GM12873 (cell line): ENCODE measurements at regions not wholly inside any gene's neighbourhood (a gene's known extent, or its start where the extent isn't known, plus 50 kb on each side); places are given as distances from the start of the nearest gene placed in this dataset.

Source experiments
- CTCF ChIP-seq: IDR thresholded peaks from 2 replicates; pipeline ENCODE4 v1.5.1; 2012; ENCODE audit warnings: low read depth, mild to moderate bottlenecking, moderate library complexity, low read length, control low read depth; ENCODE audit not compliant: insufficient read depth; ENCODE audit errors: missing control alignments

DNA sequence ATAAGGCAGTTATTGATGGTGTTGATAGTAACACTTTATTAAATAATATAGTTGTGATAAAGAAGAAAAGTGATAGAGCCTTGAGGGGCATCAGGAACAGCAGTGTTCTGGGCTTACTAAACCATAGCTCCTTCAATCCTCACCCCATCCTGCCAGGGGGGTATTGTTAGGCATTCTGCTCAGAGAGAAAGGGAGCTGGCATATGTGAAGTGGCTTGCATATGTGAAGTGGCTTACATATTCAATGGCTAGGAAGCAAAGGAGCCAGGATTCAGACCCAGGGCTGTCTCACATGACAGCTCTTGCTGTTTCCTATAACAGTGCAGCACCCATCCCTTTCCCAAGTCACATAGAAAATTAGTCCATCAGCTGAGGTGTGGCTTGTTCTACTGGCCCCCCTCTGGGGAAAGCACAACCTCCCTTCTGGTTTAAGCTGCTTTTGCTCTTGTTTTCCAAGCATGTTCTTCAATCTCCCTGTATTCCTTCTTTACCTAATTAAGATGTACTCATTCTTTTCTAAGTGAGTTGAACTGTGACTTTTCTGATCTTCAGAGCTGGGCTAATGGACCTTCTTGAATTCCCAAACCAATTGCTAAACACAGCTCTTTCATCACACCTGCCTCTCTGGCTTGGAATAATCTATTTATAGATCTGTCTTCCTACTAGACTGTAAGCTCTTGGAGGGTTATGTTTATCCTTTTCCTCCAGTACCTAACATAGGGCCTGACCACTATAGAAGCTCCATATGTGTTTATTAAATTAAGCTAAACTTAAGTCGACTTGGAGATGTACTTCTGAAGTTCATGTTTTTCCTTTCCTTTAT lies 108.7 kb upstream of the GLI3 start:
- TF ChIP-seq CTCF, result no peak

- no peak for TF ChIP-seq CTCF
Observed at GRCh38 chr7:42344198-42344755, 107.3 kb upstream of the GLI3 start.

DNA sequence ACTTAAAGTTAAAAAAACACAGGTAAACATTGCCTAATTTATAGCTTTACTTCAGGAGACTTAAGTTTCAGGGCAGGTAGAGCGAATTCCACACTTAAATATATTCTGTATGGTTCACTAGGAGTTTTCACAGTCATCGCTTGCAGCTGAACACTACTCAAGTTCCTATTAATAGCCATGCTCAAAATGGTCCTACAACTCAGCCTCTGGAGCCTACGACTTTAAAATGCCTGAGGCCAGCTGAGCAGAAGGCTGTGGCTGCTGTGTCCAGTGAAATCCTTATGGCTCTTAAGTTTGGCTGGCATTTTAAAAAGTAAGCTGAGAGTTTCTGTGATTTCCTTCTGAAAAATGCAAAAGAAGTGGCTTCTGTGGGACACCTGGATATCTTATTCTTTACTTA lies 105.4 kb upstream of the GLI3 start:
- TF ChIP-seq CTCF, result no peak

- no peak for TF ChIP-seq CTCF
Observed at GRCh38 chr7:42340436-42340835, 103.4 kb upstream of the GLI3 start.

GRCh38 chr7:42338916-42339540 lies 102.0 kb upstream of the GLI3 start:
- TF ChIP-seq CTCF, result no peak

- TF ChIP-seq CTCF, result no peak
Observed at GRCh38 chr7:42338231-42338915, 101.4 kb upstream of the GLI3 start.
